Activated naive CD8-positive, alpha-beta T cell treated with anti-CD3 and anti-CD28 coated beads, Interleukin-2, amount 50 U/mL, for 24 hours (primary cell): ENCODE measurements at regions not wholly inside any gene's neighbourhood (a gene's known extent, or its start where the extent isn't known, plus 50 kb on each side); places are given as distances from the start of the nearest gene placed in this dataset.

Experiments used
- ATAC-seq: fragments of 150-1000 bp; cut with Tn5 transposase; one replicate; pipeline ENCODE4 v1.10.0; 2021
- DNase-seq: peaks from one replicate; pipeline ENCODE4 v3.0.0; 2021
- H3K27ac Mint-ChIP-seq: one replicate; pipeline ENCODE4 v1.8.0; 2021; ENCODE audit warnings: mild to moderate bottlenecking, mixed read lengths
- H3K27me3 Mint-ChIP-seq: one replicate; pipeline ENCODE4 v1.8.0; 2021; ENCODE audit warnings: mixed read lengths
- H3K36me3 Mint-ChIP-seq: one replicate; pipeline ENCODE4 v1.8.0; 2021; ENCODE audit warnings: low read depth, mixed read lengths
- H3K4me1 Mint-ChIP-seq: one replicate; pipeline ENCODE4 v1.8.0; 2021; ENCODE audit warnings: mixed read lengths
- H3K4me3 Mint-ChIP-seq: one replicate; pipeline ENCODE4 v1.8.0; 2021; ENCODE audit warnings: mild to moderate bottlenecking, moderate library complexity, mixed read lengths
- H3K9me3 Mint-ChIP-seq: one replicate; pipeline ENCODE4 v1.8.0; 2021; ENCODE audit warnings: mixed read lengths

- Mint-ChIP-seq H3K4me3 (no peak overlapping the region), H3K27me3 (peaks cover 28% of the 10 kb centered on the region)
- ATAC-seq, result no peak
Observed at GRCh38 chr22:23522623-23523251, 57.4 kb downstream of the IGLL1 start.

GRCh38 chr22:23521441-23522113, 58.5 kb downstream of the IGLL1 start:
- Mint-ChIP-seq H3K27me3 (peaks cover 28% of the 10 kb centered on the region), H3K36me3 (no peaks in the 10 kb centered on the region), H3K9me3 (no peaks in the 10 kb centered on the region), H3K4me3 (peak overlapping the region; percentile 32), H3K27ac (no peak overlapping the region), H3K4me1 (peaks cover 5% of the 10 kb centered on the region)
- peak; percentile 83 for DNase-seq
- ATAC-seq, result peak; percentile 82

More at GRCh38 chr22:23522623-23523251, 57.4 kb downstream of the IGLL1 start:
- peaks cover 5% of the 10 kb centered on the region for H3K4me1 Mint-ChIP-seq
- no peak for DNase-seq
- no peak overlapping the region for H3K27ac Mint-ChIP-seq
- no peaks in the 10 kb centered on the region for H3K36me3 Mint-ChIP-seq
- no peaks in the 10 kb centered on the region for H3K9me3 Mint-ChIP-seq

GRCh38 chr22:23520863-23521440, 59.1 kb downstream of the IGLL1 start:
- ATAC-seq, result no peak
- no peaks in the 10 kb centered on the region for H3K9me3 Mint-ChIP-seq
- DNase-seq, result no peak
- no peak overlapping the region for H3K27ac Mint-ChIP-seq
- H3K36me3 Mint-ChIP-seq, result no peaks in the 10 kb centered on the region
- H3K4me1 Mint-ChIP-seq, result peaks cover 5% of the 10 kb centered on the region
- H3K4me3 Mint-ChIP-seq, result peak overlapping the region; percentile 32
- peaks cover 28% of the 10 kb centered on the region for H3K27me3 Mint-ChIP-seq

- DNase-seq (no peak), ATAC-seq (no peak)
- no peak overlapping the region for H3K27ac Mint-ChIP-seq
- no peak overlapping the region for H3K4me3 Mint-ChIP-seq
- no peaks in the 10 kb centered on the region for H3K9me3 Mint-ChIP-seq
- H3K27me3 Mint-ChIP-seq, result peaks cover 28% of the 10 kb centered on the region
- H3K4me1 Mint-ChIP-seq, result peaks cover 5% of the 10 kb centered on the region
- H3K36me3 Mint-ChIP-seq, result no peaks in the 10 kb centered on the region
Observed at GRCh38 chr22:23519442-23520157, 60.5 kb downstream of the IGLL1 start.

GRCh38 chr22:23518376-23519187, 61.5 kb downstream of the IGLL1 start:
- peaks cover 5% of the 10 kb centered on the region for H3K4me1 Mint-ChIP-seq
- no peaks in the 10 kb centered on the region for H3K36me3 Mint-ChIP-seq
- no peak overlapping the region for H3K27ac Mint-ChIP-seq
- ATAC-seq (no peak), DNase-seq (no peak)
- H3K9me3 Mint-ChIP-seq, result no peaks in the 10 kb centered on the region
- H3K4me3 Mint-ChIP-seq, result no peak overlapping the region
- H3K27me3 Mint-ChIP-seq, result peaks cover 20% of the 10 kb centered on the region

GRCh38 chr22:23517804-23518375, 62.2 kb downstream of the IGLL1 start:
- Mint-ChIP-seq H3K36me3 (no peaks in the 10 kb centered on the region), H3K4me3 (no peak overlapping the region), H3K27ac (no peak overlapping the region), H3K4me1 (peaks cover 5% of the 10 kb centered on the region), H3K27me3 (peaks cover 14% of the 10 kb centered on the region), H3K9me3 (no peaks in the 10 kb centered on the region)
- DNase-seq (no peak), ATAC-seq (no peak)

GRCh38 chr22:23516304-23516703, 63.8 kb downstream of the IGLL1 start:
- Mint-ChIP-seq H3K27ac (no peak overlapping the region), H3K27me3 (peaks cover 10% of the 10 kb centered on the region), H3K4me3 (no peak overlapping the region), H3K9me3 (no peaks in the 10 kb centered on the region), H3K36me3 (no peaks in the 10 kb centered on the region), H3K4me1 (peaks cover 3% of the 10 kb centered on the region)
- ATAC-seq, result no peak
- no peak for DNase-seq

- DNase-seq (no peak), ATAC-seq (no peak)
- H3K9me3 Mint-ChIP-seq, result no peaks in the 10 kb centered on the region
- no peak overlapping the region for H3K4me3 Mint-ChIP-seq
- no peaks in the 10 kb centered on the region for H3K4me1 Mint-ChIP-seq
- peaks cover 3% of the 10 kb centered on the region for H3K27me3 Mint-ChIP-seq
- no peak overlapping the region for H3K27ac Mint-ChIP-seq
- H3K36me3 Mint-ChIP-seq, result no peaks in the 10 kb centered on the region
Observed at GRCh38 chr22:23514322-23515038, 65.6 kb downstream of the IGLL1 start.

- ATAC-seq, result no peak
- Mint-ChIP-seq H3K9me3 (no peaks in the 10 kb centered on the region), H3K4me1 (no peaks in the 10 kb centered on the region)
Observed at GRCh38 chr22:23513705-23514104, 66.4 kb downstream of the IGLL1 start.

GRCh38 chr22:23513133-23513532, 67.0 kb downstream of the IGLL1 start:
- no peak for ATAC-seq
- no peak for DNase-seq

More at GRCh38 chr22:23513705-23514104, 66.4 kb downstream of the IGLL1 start:
- Mint-ChIP-seq H3K27me3 (peaks cover 2% of the 10 kb centered on the region), H3K36me3 (no peaks in the 10 kb centered on the region), H3K27ac (no peak overlapping the region), H3K4me3 (no peak overlapping the region)
- no peak for DNase-seq

GRCh38 chr22:23512721-23513120, 67.4 kb downstream of the IGLL1 start:
- Mint-ChIP-seq H3K4me3 (no peak overlapping the region), H3K36me3 (no peaks in the 10 kb centered on the region), H3K27me3 (no peaks in the 10 kb centered on the region), H3K4me1 (no peaks in the 10 kb centered on the region), H3K9me3 (no peaks in the 10 kb centered on the region), H3K27ac (no peak overlapping the region)
- DNase-seq (no peak), ATAC-seq (no peak)

More at GRCh38 chr22:23513133-23513532, 67.0 kb downstream of the IGLL1 start:
- Mint-ChIP-seq H3K27ac (no peak overlapping the region), H3K4me1 (no peaks in the 10 kb centered on the region), H3K27me3 (no peaks in the 10 kb centered on the region), H3K9me3 (no peaks in the 10 kb centered on the region), H3K4me3 (no peak overlapping the region), H3K36me3 (no peaks in the 10 kb centered on the region)

GRCh38 chr22:23512348-23512705, 67.8 kb downstream of the IGLL1 start:
- Mint-ChIP-seq H3K27me3 (no peaks in the 10 kb centered on the region), H3K36me3 (no peaks in the 10 kb centered on the region), H3K4me1 (no peaks in the 10 kb centered on the region), H3K9me3 (no peaks in the 10 kb centered on the region), H3K27ac (no peak overlapping the region), H3K4me3 (no peak overlapping the region)
- ATAC-seq (no peak), DNase-seq (no peak)

GRCh38 chr22:23511627-23512347, 68.3 kb downstream of the IGLL1 start:
- Mint-ChIP-seq H3K36me3 (no peaks in the 10 kb centered on the region), H3K4me1 (no peaks in the 10 kb centered on the region), H3K4me3 (no peak overlapping the region), H3K9me3 (no peaks in the 10 kb centered on the region), H3K27me3 (peaks cover 2% of the 10 kb centered on the region), H3K27ac (no peak overlapping the region)
- DNase-seq, result no peak
- ATAC-seq, result no peak
